CD14-positive monocyte (primary cell): ENCODE measurements at regions not wholly inside any gene's neighbourhood (a gene's known extent, or its start where the extent isn't known, plus 50 kb on each side); places are given as distances from the start of the nearest gene placed in this dataset.

Source experiments
- DNase-seq, 3 donors: peaks; one replicate each; pipeline ENCODE4 v3.0.0-alpha.2; 2011 to 2022
- H2AFZ ChIP-seq: 2 replicates; pipeline ENCODE4 v1.6.0; 2012; ENCODE audit warnings: mild to moderate bottlenecking, low read depth, low read length, inconsistent platforms; ENCODE audit not compliant: insufficient read depth, poor library complexity, severe bottlenecking
- H3K27ac ChIP-seq, 2 donors: 1 replicate in 1 of 2; 2 replicates in 1 of 2; pipeline ENCODE4 v1.5.1; 2012 to 2013; ENCODE audit warnings: low read length in 2 of 2, control low read depth in 1 of 2, inconsistent platforms in 1 of 2, low read depth in 1 of 2, mild to moderate bottlenecking in 1 of 2
- H3K27me3 ChIP-seq, 2 donors: one replicate each; pipeline versions ENCODE4 v1.6.0 to v1.6.1; 2011 to 2013; ENCODE audit warnings: low read length in 2 of 2; ENCODE audit not compliant: control insufficient read depth in 2 of 2, insufficient read depth in 2 of 2
- H3K36me3 ChIP-seq, 2 donors: replicated peaks in 1 of 2; 1 replicate in 1 of 2; 2 replicates in 1 of 2; pipeline versions ENCODE4 v1.5.1 to v1.6.1; 2012 to 2013; ENCODE audit warnings: low read length in 2 of 2, control low read depth in 1 of 2, inconsistent platforms in 1 of 2, mild to moderate bottlenecking in 1 of 2; ENCODE audit not compliant: insufficient read depth in 2 of 2, control insufficient read depth in 1 of 2
- H3K4me1 ChIP-seq, 2 donors: 1 replicate in 1 of 2; 2 replicates in 1 of 2; pipeline versions ENCODE4 v1.5.1 to v1.6.1; 2012 to 2013; ENCODE audit warnings: low read length in 2 of 2, control low read depth in 1 of 2, inconsistent platforms in 1 of 2, mild to moderate bottlenecking in 1 of 2, moderate library complexity in 1 of 2; ENCODE audit not compliant: insufficient read depth in 2 of 2, control insufficient read depth in 1 of 2
- H3K4me2 ChIP-seq: replicated peaks from 2 replicates; pipeline ENCODE3; 2012; ENCODE audit warnings: low read length, moderate library complexity, mild to moderate bottlenecking; ENCODE audit not compliant: poor library complexity, severe bottlenecking; ENCODE audit errors: extremely low read depth
- H3K4me3 ChIP-seq, 3 experiments: fragments of 200-600 bp in 1 of 3; sonication (generic) in 1 of 3; replicated peaks in 1 of 3; 1 replicate in 2 of 3; 2 replicates in 1 of 3; pipeline ENCODE4 v1.5.1; 2011 to 2013; ENCODE audit warnings: low read length in 3 of 3, mild to moderate bottlenecking in 3 of 3, control low read depth in 2 of 3, low read depth in 2 of 3, inconsistent platforms in 1 of 3, moderate library complexity in 1 of 3
- H3K79me2 ChIP-seq: 2 replicates; pipeline ENCODE4 v1.6.0; 2012; ENCODE audit warnings: mild to moderate bottlenecking, control low read depth, inconsistent platforms, low read length, moderate library complexity; ENCODE audit not compliant: insufficient read depth
- H3K9ac ChIP-seq: 2 replicates; pipeline ENCODE4 v1.6.0; 2017; ENCODE audit warnings: low read length, mild to moderate bottlenecking; ENCODE audit not compliant: insufficient read depth, poor library complexity, severe bottlenecking
- H3K9me3 ChIP-seq, 2 donors: replicated peaks in 1 of 2; 1 replicate in 1 of 2; 2 replicates in 1 of 2; pipeline versions ENCODE4 v1.5.1 to v1.6.1; 2012 to 2013; ENCODE audit warnings: low read length in 2 of 2, control low read depth in 1 of 2; ENCODE audit not compliant: control insufficient read depth in 1 of 2, insufficient read depth in 1 of 2
- H4K20me1 ChIP-seq: 2 replicates; pipeline ENCODE4 v1.6.0; 2012; ENCODE audit warnings: mild to moderate bottlenecking, low read length, control low read depth, moderate library complexity; ENCODE audit not compliant: insufficient read depth
- H3K27ac Mint-ChIP-seq, 7 donors: one replicate each; pipeline ENCODE4 v1.8.0; 2020; ENCODE audit warnings: mild to moderate bottlenecking in 7 of 7, mixed read lengths in 7 of 7, moderate library complexity in 6 of 7, inconsistent platforms in 2 of 7
- H3K27me3 Mint-ChIP-seq, 3 donors: one replicate each; pipeline ENCODE4 v1.8.0; 2021 to 2022; ENCODE audit warnings: low read depth in 3 of 3, mild to moderate bottlenecking in 3 of 3, mixed read lengths in 3 of 3, moderate library complexity in 3 of 3, inconsistent platforms in 1 of 3
- H3K36me3 Mint-ChIP-seq, 2 donors: one replicate each; pipeline ENCODE4 v1.8.0; 2020; ENCODE audit warnings: mixed read lengths in 2 of 2, inconsistent platforms in 1 of 2, mild to moderate bottlenecking in 1 of 2
- H3K4me1 Mint-ChIP-seq: one replicate; pipeline ENCODE4 v1.8.0; 2020; ENCODE audit warnings: mild to moderate bottlenecking, mixed read lengths
- H3K4me3 Mint-ChIP-seq, 2 donors: one replicate each; pipeline ENCODE4 v1.8.0; 2020; ENCODE audit warnings: mild to moderate bottlenecking in 2 of 2, mixed read lengths in 2 of 2, moderate library complexity in 1 of 2
- H3K9me3 Mint-ChIP-seq, 7 donors: one replicate each; pipeline ENCODE4 v1.8.0; 2020 to 2022; ENCODE audit warnings: mixed read lengths in 7 of 7, mild to moderate bottlenecking in 6 of 7, moderate library complexity in 6 of 7, inconsistent platforms in 2 of 7
- WGBS: methylation state at CpG from one replicate; pipeline ENCODE4 v1.1.5; 2013; ENCODE audit warnings: missing lambda C conversion rate; ENCODE audit not compliant: insufficient coverage; 5-methylcytosine and 5-hydroxymethylcytosine counted together
- intact Hi-C, 2 donors: fragments of 100-400 bp; cut with micrococcal nuclease; formaldehyde crosslinking; loops; one replicate each; pipeline versions ENCODE4 v1.15.0 to v1.15.1; 2023
- TF ChIP-seq, protein P1 (sequence below): fragments of 200-600 bp; IDR thresholded peaks from one replicate; pipeline ENCODE4 v1.8.0; 2022; ENCODE audit warnings: antibody characterized with exemption, mild to moderate bottlenecking

DNA sequence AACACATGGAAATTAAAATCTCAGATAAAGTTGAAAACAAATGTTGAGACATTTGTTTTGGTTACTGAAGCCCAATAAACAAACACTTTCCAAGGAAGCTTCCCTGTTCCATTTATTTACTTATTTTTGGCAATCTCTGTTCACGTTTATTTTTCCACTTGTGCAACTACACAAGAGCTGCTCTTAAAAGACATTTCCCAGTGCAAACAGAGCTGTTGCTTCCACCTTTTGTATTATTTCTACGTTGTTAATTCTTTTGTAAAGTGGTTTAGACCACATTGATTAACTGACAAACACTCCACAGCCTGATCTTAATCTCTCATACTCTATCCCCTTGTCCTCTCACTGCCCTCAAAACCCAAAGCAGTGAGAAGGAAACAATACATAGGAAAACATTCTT is 757.6 kb downstream of the LIG4 start:
- Histone ChIP-seq H4K20me1 (no peaks in the 10 kb centered on the region), H3K9ac (no peak overlapping the region), H3K79me2 (no peaks in the 10 kb centered on the region), H3K9me3 (peaks cover 11 to 22% of the 10 kb centered on the region in 2 donors), H3K27ac (no peak overlapping the region), H3K4me1 (no peaks in the 10 kb centered on the region), H3K4me3 (no peak overlapping the region), H3K4me2 (no peak overlapping the region), H2AFZ (no peak overlapping the region), H3K36me3 (no peaks in the 10 kb centered on the region), H3K27me3 (no peaks in the 10 kb centered on the region)
- no peaks in the 10 kb centered on the region for H3K27me3 Mint-ChIP-seq
- H3K27ac Mint-ChIP-seq = peak overlapping the region in 1 of 7 donors; percentile 0
- no peaks in the 10 kb centered on the region for H3K4me1 Mint-ChIP-seq
- TF ChIP-seq, protein P1, sequence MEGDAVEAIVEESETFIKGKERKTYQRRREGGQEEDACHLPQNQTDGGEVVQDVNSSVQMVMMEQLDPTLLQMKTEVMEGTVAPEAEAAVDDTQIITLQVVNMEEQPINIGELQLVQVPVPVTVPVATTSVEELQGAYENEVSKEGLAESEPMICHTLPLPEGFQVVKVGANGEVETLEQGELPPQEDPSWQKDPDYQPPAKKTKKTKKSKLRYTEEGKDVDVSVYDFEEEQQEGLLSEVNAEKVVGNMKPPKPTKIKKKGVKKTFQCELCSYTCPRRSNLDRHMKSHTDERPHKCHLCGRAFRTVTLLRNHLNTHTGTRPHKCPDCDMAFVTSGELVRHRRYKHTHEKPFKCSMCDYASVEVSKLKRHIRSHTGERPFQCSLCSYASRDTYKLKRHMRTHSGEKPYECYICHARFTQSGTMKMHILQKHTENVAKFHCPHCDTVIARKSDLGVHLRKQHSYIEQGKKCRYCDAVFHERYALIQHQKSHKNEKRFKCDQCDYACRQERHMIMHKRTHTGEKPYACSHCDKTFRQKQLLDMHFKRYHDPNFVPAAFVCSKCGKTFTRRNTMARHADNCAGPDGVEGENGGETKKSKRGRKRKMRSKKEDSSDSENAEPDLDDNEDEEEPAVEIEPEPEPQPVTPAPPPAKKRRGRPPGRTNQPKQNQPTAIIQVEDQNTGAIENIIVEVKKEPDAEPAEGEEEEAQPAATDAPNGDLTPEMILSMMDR = no peak
- no CpG with 5 or more reads among the region's 2 CpGs for WGBS
- no peak overlapping the region for H3K4me3 Mint-ChIP-seq
- intact Hi-C loops = no loop called here
- no peak for DNase-seq
- H3K9me3 Mint-ChIP-seq = peaks cover 3 to 22% (median 6%) of the 10 kb centered on the region in 7 donors
- H3K36me3 Mint-ChIP-seq = no peaks in the 10 kb centered on the region

- Mint-ChIP-seq H3K4me3 (no peak overlapping the region), H3K27me3 (no peaks in the 10 kb centered on the region), H3K4me1 (no peaks in the 10 kb centered on the region), H3K36me3 (no peaks in the 10 kb centered on the region), H3K9me3 (peaks cover 3 to 22% (median 7%) of the 10 kb centered on the region in 7 donors), H3K27ac (no peak overlapping the region)
- no peak overlapping the region for H3K27ac ChIP-seq
- H4K20me1 ChIP-seq = no peaks in the 10 kb centered on the region
- no peaks in the 10 kb centered on the region for H3K27me3 ChIP-seq
- H2AFZ ChIP-seq = no peak overlapping the region
- no peaks in the 10 kb centered on the region for H3K4me1 ChIP-seq
- H3K79me2 ChIP-seq = no peaks in the 10 kb centered on the region
- TF ChIP-seq, protein P1 = no peak
- H3K4me2 ChIP-seq = no peak overlapping the region
- no CpG with 5 or more reads among the region's 2 CpGs for WGBS
- no peak for DNase-seq
- no peak overlapping the region for H3K4me3 ChIP-seq
- H3K9me3 ChIP-seq = peaks cover 7 to 25% of the 10 kb centered on the region in 2 donors
- intact Hi-C loops = no loop called here
- H3K36me3 ChIP-seq = no peaks in the 10 kb centered on the region
- no peak overlapping the region for H3K9ac ChIP-seq
Observed at GRCh38 chr13:107456431-107456830, 758.9 kb downstream of the LIG4 start.
